ENCODE measurements at regions not wholly inside any gene's neighbourhood (a gene's known extent, or its start where the extent isn't known, plus 50 kb on each side); places are given as distances from the start of the nearest gene placed in this dataset.

GRCh38 chr3:69462826-69463100 lies 76.9 kb upstream of the FRMD4B start:
- TF ChIP-seq CTCF (IDR thresholded peaks at IDR 0.05) (no peak), POLR2A (IDR thresholded peaks at IDR 0.05) (no peak)
- intact Hi-C loops (cut with DNase I; ENCODE audit: low total_unique reads), result no loop called here
- no peak overlapping the region for H3K4me3 ChIP-seq (ENCODE audit: low read depth, poor library complexity, severe bottlenecking)
- DNase-seq (ENCODE audit: low spot score in 2 of 2), result no peak

- H3K4me3 ChIP-seq (ENCODE audit: low read depth, poor library complexity, severe bottlenecking), result no peak overlapping the region
- WGBS, 2 donors, result 68 to 71% methylated on average over 6 of the region's 6 CpGs
- intact Hi-C loops (cut with DNase I; ENCODE audit: low total_unique reads), result no loop called here
- TF ChIP-seq CTCF (IDR thresholded peaks at IDR 0.05), result no peak
- no peak for TF ChIP-seq POLR2A (IDR thresholded peaks at IDR 0.05)
- DNase-seq (ENCODE audit: low spot score in 2 of 2), result no peak
Measured at GRCh38 chr3:69462022-69462825, 76.3 kb upstream of the FRMD4B start.

- 57 to 65% methylated on average over 10 of the region's 10 CpGs for WGBS, 2 donors
- H3K4me3 ChIP-seq (ENCODE audit: low read depth, poor library complexity, severe bottlenecking), result no peak overlapping the region
- intact Hi-C loops (cut with DNase I; ENCODE audit: low total_unique reads), result no loop called here
- TF ChIP-seq POLR2A (IDR thresholded peaks at IDR 0.05), result no peak
- TF ChIP-seq CTCF (IDR thresholded peaks at IDR 0.05), result no peak
- no peak for DNase-seq (ENCODE audit: low spot score in 2 of 2)
Measured at GRCh38 chr3:69460034-69460433, 74.1 kb upstream of the FRMD4B start.

- DNase-seq (ENCODE audit: low spot score in 2 of 2), result no peak
- no peak overlapping the region for H3K4me3 ChIP-seq (ENCODE audit: low read depth, poor library complexity, severe bottlenecking)
- no peak for TF ChIP-seq POLR2A (IDR thresholded peaks at IDR 0.05)
- no peak for TF ChIP-seq CTCF (IDR thresholded peaks at IDR 0.05)
- intact Hi-C loops (cut with DNase I; ENCODE audit: low total_unique reads), result no loop called here
- 18 to 24% methylated on average over 2 of the region's 2 CpGs for WGBS, 2 donors
Measured at GRCh38 chr3:69458803-69459365, 73.0 kb upstream of the FRMD4B start.

- 96 to 98% methylated on average over 4 of the region's 4 CpGs for WGBS, 2 donors
- no peak for DNase-seq (ENCODE audit: low spot score in 2 of 2)
- TF ChIP-seq CTCF (IDR thresholded peaks at IDR 0.05) (no peak), POLR2A (IDR thresholded peaks at IDR 0.05) (no peak)
- no peak overlapping the region for H3K4me3 ChIP-seq (ENCODE audit: low read depth, poor library complexity, severe bottlenecking)
- intact Hi-C loops (cut with DNase I; ENCODE audit: low total_unique reads), result no loop called here
Measured at GRCh38 chr3:69456631-69457030, 70.7 kb upstream of the FRMD4B start.
